ENCODE measurements at regions not wholly inside any gene's neighbourhood (a gene's known extent, or its start where the extent isn't known, plus 50 kb on each side); places are given as distances from the start of the nearest gene placed in this dataset.

DNA sequence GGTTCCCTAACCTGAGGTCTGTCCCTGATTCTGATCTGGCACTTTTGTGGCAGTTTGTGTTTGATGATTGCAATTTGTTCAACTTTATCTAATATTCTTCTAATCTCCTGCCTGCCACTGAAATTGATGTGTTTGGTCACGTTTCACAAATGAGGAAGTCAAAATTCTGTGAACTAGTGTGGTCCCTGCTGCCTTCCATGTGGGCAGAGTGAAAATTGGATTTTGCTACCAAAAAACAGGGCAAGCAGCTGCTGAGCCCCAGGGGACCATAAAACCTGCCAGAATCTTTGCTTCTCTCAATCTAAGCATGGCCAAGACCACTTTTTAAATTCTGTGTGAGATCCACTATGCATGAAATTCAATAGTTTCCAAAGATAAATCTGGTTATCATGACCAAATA is 195.5 kb upstream of the CYRIA start:
- H3K4me1 Mint-ChIP-seq: no peaks in the 10 kb centered on the region
- H3K27ac Mint-ChIP-seq: no peak overlapping the region
- ATAC-seq (replicated peaks) (no peak), DNase-seq (no peak)
- peaks cover 0 to 15% of the 10 kb centered on the region in 2 donors for H3K27me3 Mint-ChIP-seq
- peaks cover 11 to 13% of the 10 kb centered on the region in 2 donors for H3K9me3 Mint-ChIP-seq
- H3K4me3 Mint-ChIP-seq: no peak overlapping the region
- no peaks in the 10 kb centered on the region for H3K36me3 Mint-ChIP-seq

DNA sequence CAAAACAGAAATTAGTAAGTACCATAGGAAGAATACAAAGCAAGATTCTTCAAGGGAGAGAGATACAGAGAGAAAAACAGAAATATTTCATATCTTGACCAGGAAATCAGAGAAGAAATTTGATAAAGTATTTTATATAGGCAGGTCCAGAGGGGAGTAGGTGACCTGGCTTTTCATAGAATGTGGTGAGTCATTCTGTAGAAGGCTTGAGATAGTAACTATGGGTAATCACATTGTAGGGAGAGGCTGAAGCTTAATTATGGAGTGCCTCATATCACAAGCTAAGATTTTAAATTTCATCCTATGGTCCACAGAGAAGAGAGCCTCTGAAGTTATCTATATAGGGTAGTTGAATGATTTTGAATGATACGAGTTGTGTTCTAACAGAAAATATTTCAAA is 195.0 kb upstream of the CYRIA start:
- Mint-ChIP-seq H3K27ac (no peak overlapping the region), H3K4me1 (no peaks in the 10 kb centered on the region), H3K4me3 (no peak overlapping the region), H3K36me3 (no peaks in the 10 kb centered on the region), H3K27me3 (peaks cover 0 to 15% of the 10 kb centered on the region in 2 donors), H3K9me3 (peaks cover 11 to 13% of the 10 kb centered on the region in 2 donors)
- DNase-seq (no peak), ATAC-seq (replicated peaks) (no peak)

DNA sequence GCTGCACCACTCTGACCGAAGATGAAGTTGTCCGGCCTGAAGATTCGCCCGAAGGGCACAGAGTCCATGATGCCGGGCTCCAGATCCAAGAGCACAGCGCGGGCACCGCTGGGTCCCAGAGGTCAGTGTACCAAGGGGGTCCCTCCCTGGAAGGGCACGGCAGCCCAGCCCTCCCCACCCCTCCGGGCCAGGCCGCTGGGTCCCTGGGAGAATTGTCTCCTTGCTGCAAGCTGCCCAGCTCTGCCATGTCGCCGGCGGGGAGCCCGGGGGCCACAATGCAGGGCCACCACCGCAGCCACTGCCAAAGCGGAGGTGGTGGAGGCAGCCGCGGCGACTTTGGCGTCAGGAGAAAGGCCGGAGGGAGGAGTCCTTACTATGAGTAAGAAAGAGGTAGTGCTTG is 189.5 kb upstream of the CYRIA start:
- no peak overlapping the region for H3K27ac Mint-ChIP-seq

DNA sequence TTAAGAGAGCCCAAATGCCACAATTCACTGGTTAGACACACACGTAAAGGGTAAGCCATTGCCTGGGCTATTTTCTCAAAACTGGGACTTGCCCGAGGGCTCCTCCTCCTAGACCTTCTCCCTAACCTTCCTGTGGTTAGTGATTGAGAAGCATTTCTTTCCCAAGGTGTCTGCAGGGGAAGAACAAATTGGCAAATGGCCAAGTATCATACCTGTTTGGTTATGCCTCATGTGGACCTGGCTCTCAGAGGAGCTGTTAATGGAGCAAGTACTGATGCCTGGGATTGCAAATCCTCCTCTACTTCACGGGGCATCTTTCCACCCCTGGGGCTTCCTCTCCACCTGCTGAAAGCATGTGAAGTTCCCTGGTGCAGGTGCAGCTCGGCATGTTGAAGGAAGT is 187.5 kb upstream of the CYRIA start:
- ATAC-seq (replicated peaks) (no peak), DNase-seq (no peak)
- Mint-ChIP-seq H3K9me3 (peaks cover 2 to 3% of the 10 kb centered on the region in 2 donors), H3K36me3 (no peaks in the 10 kb centered on the region), H3K4me3 (no peak overlapping the region), H3K4me1 (no peaks in the 10 kb centered on the region), H3K27me3 (peaks cover 0 to 10% of the 10 kb centered on the region in 2 donors), H3K27ac (no peak overlapping the region)

More for the DNA sequence above, 189.5 kb upstream of the CYRIA start:
- Mint-ChIP-seq H3K27me3 (peaks cover 0 to 15% of the 10 kb centered on the region in 2 donors), H3K4me1 (no peaks in the 10 kb centered on the region), H3K4me3 (no peak overlapping the region), H3K36me3 (no peaks in the 10 kb centered on the region), H3K9me3 (peaks cover 13 to 14% of the 10 kb centered on the region in 2 donors)
- no peak for ATAC-seq (replicated peaks)
- DNase-seq: no peak

DNA sequence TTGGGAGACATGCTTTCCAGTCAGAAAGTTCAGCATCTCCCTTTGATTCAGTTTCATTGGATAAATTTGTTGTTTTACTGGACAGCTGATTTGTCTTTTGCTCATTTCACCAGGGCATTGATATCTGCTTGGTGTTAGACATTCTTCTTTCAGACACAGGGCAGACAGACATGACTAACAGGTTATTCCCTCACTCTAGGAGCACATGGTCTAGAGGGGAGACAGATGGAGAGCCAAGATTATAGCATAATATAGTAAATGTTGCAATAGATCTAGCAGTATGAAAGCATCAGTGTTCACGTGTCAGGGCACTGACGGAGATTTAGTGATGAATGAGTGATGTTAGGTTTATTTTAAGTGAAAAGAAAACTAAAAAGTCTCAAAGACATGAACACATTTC is 187.0 kb upstream of the CYRIA start:
- ATAC-seq (replicated peaks): no peak
- H3K4me1 Mint-ChIP-seq: no peaks in the 10 kb centered on the region

DNA sequence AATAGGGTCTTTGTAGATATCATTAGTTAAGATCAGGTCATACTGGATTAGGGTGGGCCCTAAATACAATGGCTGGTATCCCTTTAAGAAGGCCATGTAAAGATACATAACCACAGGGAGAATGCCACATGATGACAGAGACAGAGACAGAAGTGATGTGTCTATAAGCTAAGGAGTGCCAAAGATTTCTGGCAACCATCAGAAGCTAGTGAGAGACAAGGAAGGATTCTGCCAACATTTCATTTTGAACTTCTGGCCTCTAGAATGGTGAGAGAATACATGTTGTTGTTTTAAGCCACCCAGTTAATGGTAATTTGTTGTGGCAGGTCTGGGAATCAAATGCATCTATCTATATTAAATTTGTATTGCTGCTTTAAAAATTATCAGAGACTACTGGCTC is 185.5 kb upstream of the CYRIA start:
- ATAC-seq (replicated peaks) (no peak), DNase-seq (no peak)
- no peak overlapping the region for H3K27ac Mint-ChIP-seq
- peaks cover 0 to 3% of the 10 kb centered on the region in 2 donors for H3K9me3 Mint-ChIP-seq
- H3K4me3 Mint-ChIP-seq: no peak overlapping the region
- no peaks in the 10 kb centered on the region for H3K4me1 Mint-ChIP-seq
- peaks cover 0 to 2% of the 10 kb centered on the region in 2 donors for H3K27me3 Mint-ChIP-seq
- H3K36me3 Mint-ChIP-seq: no peaks in the 10 kb centered on the region

More for the DNA sequence above, 187.0 kb upstream of the CYRIA start:
- no peak overlapping the region for H3K27ac Mint-ChIP-seq
- H3K36me3 Mint-ChIP-seq: no peaks in the 10 kb centered on the region
- no peak for DNase-seq
- H3K9me3 Mint-ChIP-seq: peaks cover 0 to 3% of the 10 kb centered on the region in 2 donors
- no peak overlapping the region for H3K4me3 Mint-ChIP-seq
- peaks cover 0 to 6% of the 10 kb centered on the region in 2 donors for H3K27me3 Mint-ChIP-seq

DNA sequence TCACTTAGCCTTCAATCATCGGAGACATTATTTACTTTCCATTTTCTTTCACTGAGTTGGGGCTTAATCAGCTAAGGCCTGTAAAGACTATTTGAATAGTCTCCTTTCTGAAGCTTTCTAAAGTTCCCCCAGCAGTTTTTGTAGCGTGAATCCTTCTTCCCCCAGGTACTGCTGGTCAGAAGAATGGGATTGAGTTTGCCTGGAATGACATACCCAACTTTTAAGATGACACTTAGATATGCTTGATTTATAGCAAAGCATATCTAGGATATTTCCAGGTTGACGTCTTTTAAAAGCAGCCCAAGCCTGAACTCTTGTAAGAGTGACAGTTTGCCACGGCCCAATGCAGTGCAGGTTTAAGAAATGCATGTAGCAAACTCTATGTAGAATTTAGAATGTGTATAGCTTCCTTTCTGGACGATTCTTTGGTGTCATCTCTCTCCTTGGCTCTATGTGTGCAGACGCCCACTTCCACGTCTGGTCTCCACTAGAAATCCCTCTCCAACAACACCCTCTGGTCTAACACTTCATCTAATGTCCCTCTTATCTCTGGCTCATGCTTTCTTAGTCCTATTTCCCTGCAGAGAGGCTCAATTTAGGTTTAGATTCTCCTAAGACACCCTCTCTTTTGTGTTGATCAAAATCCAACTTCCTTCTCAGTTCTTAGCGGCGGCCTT is 175.0 kb upstream of the CYRIA start:
- Mint-ChIP-seq H3K9me3 (no peaks in the 10 kb centered on the region), H3K4me3 (no peak overlapping the region), H3K4me1 (no peaks in the 10 kb centered on the region), H3K27me3 (peaks cover 3 to 4% of the 10 kb centered on the region in 2 donors), H3K36me3 (no peaks in the 10 kb centered on the region), H3K27ac (no peak overlapping the region)
- ATAC-seq (replicated peaks): no peak
- DNase-seq: no peak

DNA sequence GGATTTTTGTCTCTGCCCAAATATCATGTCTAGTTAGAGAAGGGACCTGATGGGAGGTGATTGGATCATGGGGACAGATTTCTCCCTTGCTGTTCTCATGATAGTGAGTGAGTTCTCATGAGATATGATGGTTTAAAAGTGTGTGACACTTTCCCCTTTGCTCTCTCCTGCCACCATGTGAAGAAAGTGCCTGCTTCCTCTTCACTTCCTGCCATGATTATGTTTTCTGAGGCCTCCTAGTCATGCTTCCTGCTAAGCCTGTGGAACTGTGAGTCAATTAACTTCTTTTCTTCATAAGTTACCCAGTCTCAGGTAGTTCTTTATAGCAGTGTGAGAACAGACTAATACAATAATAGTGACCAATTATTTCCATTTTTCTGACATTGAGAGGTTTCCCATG is 167.3 kb upstream of the CYRIA start:
- H3K36me3 Mint-ChIP-seq: no peaks in the 10 kb centered on the region
- no peaks in the 10 kb centered on the region for H3K4me1 Mint-ChIP-seq
- no peak for ATAC-seq (replicated peaks)
- peaks cover 0 to 5% of the 10 kb centered on the region in 2 donors for H3K27me3 Mint-ChIP-seq
- no peaks in the 10 kb centered on the region for H3K9me3 Mint-ChIP-seq
- no peak for DNase-seq
- H3K27ac Mint-ChIP-seq: no peak overlapping the region
- no peak overlapping the region for H3K4me3 Mint-ChIP-seq

DNA sequence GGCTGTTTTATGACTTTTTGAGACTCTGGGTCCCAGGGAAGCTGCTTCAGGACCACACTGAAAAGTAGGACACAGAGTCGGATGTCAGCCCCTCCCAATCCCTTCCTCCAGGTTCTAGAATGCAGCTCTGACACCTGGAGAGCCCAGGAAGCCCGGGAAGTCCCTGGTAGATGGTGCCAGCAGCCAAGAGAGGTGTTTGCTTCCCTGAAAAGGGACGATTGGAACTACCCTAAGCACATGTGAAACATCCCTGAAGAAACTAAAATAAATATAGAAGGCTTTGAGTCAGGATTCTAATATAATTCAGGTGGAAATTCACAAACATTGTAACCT is 163.2 kb upstream of the CYRIA start:
- H3K27ac Mint-ChIP-seq: no peak overlapping the region

DNA sequence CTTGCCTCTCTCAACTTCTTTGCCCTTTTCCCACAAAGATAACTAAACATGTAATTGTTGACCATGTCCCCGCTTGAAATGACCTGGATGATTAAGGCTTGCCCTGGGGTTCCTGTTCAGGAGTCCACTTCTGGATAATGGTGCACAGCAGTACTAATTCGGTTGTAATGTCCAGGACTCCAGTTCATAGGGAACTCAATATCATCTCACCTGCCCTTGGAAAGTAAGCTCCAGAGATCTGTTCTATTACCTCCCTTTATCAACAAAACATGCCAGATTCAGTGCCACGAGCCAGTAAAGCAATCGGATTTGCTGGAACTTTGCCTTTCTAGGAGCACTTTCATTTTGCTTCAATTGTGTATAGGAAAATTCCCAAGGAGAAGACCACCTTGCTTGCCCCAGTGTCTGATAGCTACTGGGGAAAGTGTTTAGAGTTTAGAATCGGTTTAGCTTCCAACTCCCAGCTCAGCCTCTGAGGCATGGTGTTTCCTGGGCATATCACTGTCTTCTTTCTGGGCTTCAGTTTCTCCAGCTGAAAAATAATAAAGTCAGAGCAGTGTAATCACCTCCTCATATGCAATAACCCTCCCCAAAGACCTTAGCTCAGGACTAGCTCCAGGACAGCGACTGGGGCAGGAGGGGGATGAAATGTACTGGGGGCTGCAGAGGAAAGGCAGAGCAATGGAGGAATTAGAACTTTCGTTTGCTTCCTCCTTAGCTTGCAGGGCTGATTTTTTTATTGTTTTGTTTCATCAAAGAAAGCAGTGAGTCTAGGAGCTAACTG is 162.6 kb upstream of the CYRIA start:
- no peak overlapping the region for H3K4me3 Mint-ChIP-seq
- H3K4me1 Mint-ChIP-seq: no peaks in the 10 kb centered on the region
- H3K9me3 Mint-ChIP-seq: no peaks in the 10 kb centered on the region
- peaks cover 0 to 8% of the 10 kb centered on the region in 2 donors for H3K27me3 Mint-ChIP-seq
- ATAC-seq (replicated peaks) (no peak), DNase-seq (no peak)
- H3K27ac Mint-ChIP-seq: no peak overlapping the region
- H3K36me3 Mint-ChIP-seq: no peaks in the 10 kb centered on the region

More for the DNA sequence above, 163.2 kb upstream of the CYRIA start:
- Mint-ChIP-seq H3K4me1 (no peaks in the 10 kb centered on the region), H3K4me3 (no peak overlapping the region), H3K36me3 (no peaks in the 10 kb centered on the region), H3K27me3 (peaks cover 0 to 8% of the 10 kb centered on the region in 2 donors), H3K9me3 (no peaks in the 10 kb centered on the region)
- ATAC-seq (replicated peaks): no peak
- DNase-seq: no peak

DNA sequence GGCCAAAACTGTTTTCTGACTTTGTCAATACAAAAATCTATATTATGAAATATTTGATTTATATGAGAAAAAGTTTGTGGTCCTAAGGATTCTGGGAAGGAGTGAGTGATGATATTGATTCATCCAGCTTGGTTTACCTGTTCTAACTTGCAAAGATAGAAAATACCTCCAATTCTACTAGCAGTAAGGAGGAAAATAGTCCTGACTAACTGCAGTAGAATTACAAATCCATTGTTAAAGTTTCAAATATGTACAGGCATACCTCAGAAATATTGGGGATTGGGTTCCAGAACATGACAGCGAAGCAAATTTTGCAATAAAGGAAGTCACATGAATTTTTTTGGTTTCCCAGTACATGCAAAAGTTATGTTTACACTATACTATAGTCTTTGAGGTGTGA is 158.8 kb upstream of the CYRIA start:
- H3K4me1 Mint-ChIP-seq: no peaks in the 10 kb centered on the region
- DNase-seq (no peak), ATAC-seq (replicated peaks) (no peak)
- peaks cover 0 to 2% of the 10 kb centered on the region in 2 donors for H3K9me3 Mint-ChIP-seq
- no peak overlapping the region for H3K27ac Mint-ChIP-seq
- no peaks in the 10 kb centered on the region for H3K36me3 Mint-ChIP-seq
- H3K4me3 Mint-ChIP-seq: no peak overlapping the region
- peaks cover 0 to 3% of the 10 kb centered on the region in 2 donors for H3K27me3 Mint-ChIP-seq

DNA sequence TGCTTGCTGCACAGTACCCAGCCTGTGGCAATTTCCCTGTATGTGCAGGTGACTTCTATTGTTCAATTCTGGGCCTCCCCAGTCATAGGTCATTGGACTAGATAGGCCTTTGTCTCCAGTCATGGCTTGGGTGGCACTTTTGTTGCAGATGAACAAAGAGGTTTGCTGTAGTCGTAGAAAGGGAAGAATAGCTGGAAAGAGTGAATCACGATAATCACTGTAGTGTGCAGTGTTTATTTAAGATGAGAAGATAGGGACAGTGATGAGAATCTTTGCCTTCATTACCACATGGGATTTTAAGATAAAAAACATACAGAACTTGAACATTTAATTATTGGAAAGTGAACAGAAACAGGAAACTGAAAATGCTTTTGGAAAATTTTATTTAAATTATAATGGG is 156.1 kb upstream of the CYRIA start:
- Mint-ChIP-seq H3K9me3 (peaks cover 0 to 3% of the 10 kb centered on the region in 2 donors), H3K27ac (no peak overlapping the region), H3K4me1 (no peaks in the 10 kb centered on the region), H3K36me3 (no peaks in the 10 kb centered on the region), H3K27me3 (peaks cover 0 to 3% of the 10 kb centered on the region in 2 donors), H3K4me3 (no peak overlapping the region)
- ATAC-seq (replicated peaks) (no peak), DNase-seq (no peak)

DNA sequence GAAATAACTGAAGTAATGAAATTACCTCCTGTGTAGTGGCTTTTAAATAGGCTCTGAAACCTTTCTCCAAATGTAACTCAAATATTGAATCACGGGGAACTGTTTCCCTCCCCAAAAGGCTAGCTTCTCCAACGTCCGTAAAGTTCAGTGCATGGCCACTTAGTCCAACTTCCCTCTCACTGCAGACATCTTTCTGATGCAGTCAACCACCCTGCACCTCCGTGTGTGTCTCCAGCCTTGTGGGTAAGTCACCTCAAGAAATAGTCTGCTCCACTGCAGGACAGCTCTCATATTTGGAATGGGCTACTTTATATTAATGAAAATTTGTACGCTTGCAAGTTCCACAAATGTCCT is 152.5 kb upstream of the CYRIA start:
- no peak for ATAC-seq (replicated peaks)
- no peak for DNase-seq
- H3K27me3 Mint-ChIP-seq: no peaks in the 10 kb centered on the region
- peaks cover 0 to 3% of the 10 kb centered on the region in 2 donors for H3K9me3 Mint-ChIP-seq
- H3K36me3 Mint-ChIP-seq: no peaks in the 10 kb centered on the region
- no peaks in the 10 kb centered on the region for H3K4me1 Mint-ChIP-seq
- H3K4me3 Mint-ChIP-seq: no peak overlapping the region
- no peak overlapping the region for H3K27ac Mint-ChIP-seq

DNA sequence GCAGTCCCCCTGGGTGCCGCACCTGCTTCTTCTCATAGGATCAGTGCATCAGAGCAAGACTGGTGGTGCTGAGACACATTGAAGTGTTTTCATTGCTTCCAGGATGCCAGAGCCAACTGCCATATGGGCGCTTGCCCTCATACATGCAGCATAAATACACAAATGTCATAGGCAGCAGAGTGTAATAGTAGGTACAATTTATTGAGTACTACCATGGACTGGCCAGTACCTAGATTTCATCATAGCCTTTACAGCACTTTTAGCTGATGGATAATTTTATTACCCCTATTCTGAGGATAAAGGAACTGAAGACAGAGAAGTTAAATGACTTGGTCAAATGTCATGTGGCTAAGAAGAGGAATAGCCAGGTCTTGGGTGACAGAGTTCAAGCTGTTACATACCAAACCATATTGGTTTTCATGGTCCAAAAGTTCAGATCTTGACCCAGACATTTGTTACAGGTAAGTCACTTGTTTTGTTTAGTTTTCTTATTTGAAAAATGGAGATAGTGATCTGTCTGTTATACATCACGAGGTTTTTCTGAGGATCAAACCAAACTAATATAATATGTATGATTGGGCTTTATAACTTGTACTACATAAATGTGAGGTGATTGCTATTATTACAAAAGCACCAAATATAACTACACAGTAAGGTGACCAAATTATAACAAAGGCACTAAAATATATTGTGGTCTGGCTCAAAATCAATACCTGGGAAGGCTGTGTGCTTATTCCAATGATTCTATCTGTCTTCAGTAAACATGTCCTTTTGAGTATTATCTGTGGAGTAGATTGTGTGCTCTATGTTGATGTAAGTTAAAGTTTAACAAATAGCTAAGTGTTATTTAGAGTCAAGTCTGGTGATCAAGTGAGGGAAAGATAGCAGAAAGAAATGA is 151.9 kb upstream of the CYRIA start:
- no peak for ATAC-seq (replicated peaks)
- H3K4me3 Mint-ChIP-seq: no peak overlapping the region
- DNase-seq: no peak
- H3K4me1 Mint-ChIP-seq: no peaks in the 10 kb centered on the region
- H3K36me3 Mint-ChIP-seq: no peaks in the 10 kb centered on the region
- no peak overlapping the region for H3K27ac Mint-ChIP-seq
- no peaks in the 10 kb centered on the region for H3K27me3 Mint-ChIP-seq
- H3K9me3 Mint-ChIP-seq: peaks cover 0 to 1% of the 10 kb centered on the region in 2 donors
